H9 (cell line): ENCODE measurements at regions not wholly inside any gene's neighbourhood (a gene's known extent, or its start where the extent isn't known, plus 50 kb on each side); places are given as distances from the start of the nearest gene placed in this dataset.

ENCODE experiments used
- DNase-seq: peaks from one replicate; pipeline ENCODE4 v3.0.0-alpha.2; 2017
- H2AFZ ChIP-seq: one replicate; pipeline ENCODE4 v1.6.1; 2013; ENCODE audit warnings: mild to moderate bottlenecking, low read length, control low read depth, moderate library complexity
- H2AK5ac ChIP-seq: 2 replicates; pipeline ENCODE4 v1.6.1; 2013; ENCODE audit warnings: low read length, control low read depth, mixed read lengths; ENCODE audit not compliant: insufficient read length
- H2BK120ac ChIP-seq: one replicate; pipeline ENCODE4 v1.6.1; 2013; ENCODE audit warnings: low read depth, mild to moderate bottlenecking, low read length, control low read depth, inconsistent platforms; ENCODE audit not compliant: poor library complexity, severe bottlenecking
- H2BK12ac ChIP-seq: 2 replicates; pipeline ENCODE4 v1.6.1; 2013; ENCODE audit warnings: low read length, control low read depth, mixed read lengths, low read depth; ENCODE audit not compliant: insufficient read length
- H2BK15ac ChIP-seq: 2 replicates; pipeline ENCODE4 v1.6.1; 2013; ENCODE audit warnings: low read depth, low read length, control low read depth
- H2BK20ac ChIP-seq: one replicate; pipeline ENCODE4 v1.6.1; 2013; ENCODE audit warnings: low read depth, mild to moderate bottlenecking, low read length, control low read depth, inconsistent platforms; ENCODE audit not compliant: poor library complexity, severe bottlenecking
- H2BK5ac ChIP-seq: 2 replicates; pipeline ENCODE4 v1.6.1; 2013; ENCODE audit warnings: low read length, control low read depth, mixed read lengths; ENCODE audit not compliant: insufficient read length
- H3K14ac ChIP-seq: 2 replicates; pipeline ENCODE4 v1.6.1; 2013; ENCODE audit warnings: low read length, control low read depth; ENCODE audit not compliant: insufficient read depth
- H3K18ac ChIP-seq: 2 replicates; pipeline ENCODE4 v1.6.1; 2013; ENCODE audit warnings: low read depth, mild to moderate bottlenecking, mixed read lengths, low read length, control low read depth; ENCODE audit not compliant: insufficient read length
- H3K23ac ChIP-seq: 2 replicates; pipeline ENCODE4 v1.6.1; 2013; ENCODE audit warnings: low read length, control low read depth, mixed read lengths, low read depth; ENCODE audit not compliant: insufficient read length
- H3K23me2 ChIP-seq: 2 replicates; pipeline ENCODE4 v1.6.1; 2013; ENCODE audit warnings: low read depth, mild to moderate bottlenecking, mixed read lengths, low read length, control low read depth; ENCODE audit not compliant: insufficient read length, poor library complexity, severe bottlenecking
- H3K27ac ChIP-seq: 2 replicates; pipeline ENCODE4 v1.5.1; 2013; ENCODE audit warnings: low read length, control low read depth, mixed read lengths, low read depth; ENCODE audit not compliant: insufficient read length
- H3K27me3 ChIP-seq: 2 replicates; pipeline ENCODE4 v1.6.1; 2013; ENCODE audit warnings: low read length, control low read depth, inconsistent platforms; ENCODE audit not compliant: insufficient read depth
- H3K4ac ChIP-seq: 2 replicates; pipeline ENCODE4 v1.6.1; 2013; ENCODE audit warnings: low read depth, mild to moderate bottlenecking, control low read depth, inconsistent platforms, low read length, moderate library complexity
- H3K4me1 ChIP-seq: 2 replicates; pipeline ENCODE4 v1.6.1; 2013; ENCODE audit warnings: low read length, control low read depth, inconsistent platforms; ENCODE audit not compliant: insufficient read depth
- H3K4me2 ChIP-seq: 2 replicates; pipeline ENCODE4 v1.6.1; 2013; ENCODE audit warnings: low read length, control low read depth, mixed read lengths; ENCODE audit not compliant: insufficient read length, insufficient read depth
- H3K56ac ChIP-seq: 2 replicates; pipeline ENCODE4 v1.6.1; 2013; ENCODE audit warnings: low read depth, mild to moderate bottlenecking, mixed read lengths, low read length, control low read depth; ENCODE audit not compliant: insufficient read length
- H3K79me1 ChIP-seq: 2 replicates; pipeline ENCODE4 v1.6.1; 2013; ENCODE audit warnings: low read depth, mild to moderate bottlenecking, moderate library complexity, low read length, control low read depth, inconsistent platforms; ENCODE audit not compliant: insufficient read depth, poor library complexity, severe bottlenecking
- H3K79me2 ChIP-seq: 2 replicates; pipeline ENCODE4 v1.6.1; 2013; ENCODE audit warnings: low read length, control low read depth, inconsistent platforms; ENCODE audit not compliant: insufficient read depth
- H3K9ac ChIP-seq: 2 replicates; pipeline ENCODE4 v1.6.1; 2013; ENCODE audit warnings: low read length, control low read depth, mixed read lengths; ENCODE audit not compliant: insufficient read length; ENCODE audit errors: extremely low read depth
- H3K9me3 ChIP-seq: one replicate; pipeline ENCODE4 v1.6.1; 2013; ENCODE audit warnings: low read depth, low read length, inconsistent platforms; ENCODE audit not compliant: control insufficient read depth
- H3T11ph ChIP-seq: one replicate; pipeline ENCODE4 v1.6.1; 2013; ENCODE audit warnings: mild to moderate bottlenecking, low read length, control low read depth, inconsistent platforms
- H4K20me1 ChIP-seq: one replicate; pipeline ENCODE4 v1.6.1; 2013; ENCODE audit not compliant: control insufficient read depth, insufficient read length, insufficient read depth
- H4K5ac ChIP-seq: 2 replicates; pipeline ENCODE4 v1.6.1; 2013; ENCODE audit warnings: low read depth, mild to moderate bottlenecking, mixed read lengths, low read length, control low read depth; ENCODE audit not compliant: insufficient read length
- H4K8ac ChIP-seq: replicated peaks from 2 replicates; pipeline ENCODE4 v1.6.1; 2013; ENCODE audit warnings: low read length, control low read depth, mixed read lengths, low read depth; ENCODE audit not compliant: insufficient read length
- H4K91ac ChIP-seq: 2 replicates; pipeline ENCODE4 v1.6.1; 2013; ENCODE audit warnings: low read depth, mild to moderate bottlenecking, moderate library complexity, mixed read lengths, low read length, control low read depth; ENCODE audit not compliant: insufficient read length
- H3K27ac Mint-ChIP-seq, 3 experiments: 2 replicates in 2 of 3; 3 replicates in 1 of 3; pipeline ENCODE4 v1.8.0; 2020 to 2021; ENCODE audit warnings: mixed read lengths in 3 of 3, mild to moderate bottlenecking in 1 of 3, moderate library complexity in 1 of 3
- H3K27me3 Mint-ChIP-seq: 2 replicates; pipeline ENCODE4 v1.8.0; 2021; ENCODE audit warnings: low read depth, mild to moderate bottlenecking, moderate library complexity, mixed read lengths
- H3K36me3 Mint-ChIP-seq, 3 experiments: 2 replicates in 2 of 3; 3 replicates in 1 of 3; pipeline ENCODE4 v1.8.0; 2020 to 2021; ENCODE audit warnings: low read depth in 3 of 3, mixed read lengths in 3 of 3; ENCODE audit not compliant: insufficient read depth in 1 of 3
- H3K4me1 Mint-ChIP-seq, 2 experiments: 2 replicates each; pipeline ENCODE4 v1.8.0; 2020; ENCODE audit warnings: mixed read lengths in 2 of 2
- H3K4me3 Mint-ChIP-seq, 2 experiments: 2 replicates in 1 of 2; 3 replicates in 1 of 2; pipeline ENCODE4 v1.8.0; 2020 to 2021; ENCODE audit warnings: mild to moderate bottlenecking in 2 of 2, mixed read lengths in 2 of 2, moderate library complexity in 1 of 2
- H3K9me3 Mint-ChIP-seq, 2 experiments: 2 replicates in 1 of 2; 3 replicates in 1 of 2; pipeline ENCODE4 v1.8.0; 2020; ENCODE audit warnings: mild to moderate bottlenecking in 2 of 2, mixed read lengths in 2 of 2, moderate library complexity in 1 of 2
- CTCF ChIP-seq: fragments of 200-600 bp; sonication (generic); conservative IDR thresholded peaks from 3 replicates; pipeline ENCODE4 v1.8.0; 2021; ENCODE audit warnings: antibody characterized with exemption, mild to moderate bottlenecking
- WGBS: extraction: QIAGEN DNeasy Blood & Tissue Kit; methylation state at CpG from one replicate; pipeline ENCODE4 v1.1.7; 2013; ENCODE audit warnings: missing lambda C conversion rate, low lambda C conversion rate, mixed read lengths; ENCODE audit not compliant: insufficient read length; ENCODE audit errors: extremely low coverage; 5-methylcytosine and 5-hydroxymethylcytosine counted together

- no peaks in the 10 kb centered on the region for H3K23me2 ChIP-seq
- Mint-ChIP-seq H3K4me1 (no peaks in the 10 kb centered on the region; a peak in 1 of 4 replicates), H3K36me3 (no peaks in the 10 kb centered on the region), H3K9me3 (no peaks in the 10 kb centered on the region), H3K27ac (no peak overlapping the region), H3K4me3 (no peak overlapping the region), H3K27me3 (no peaks in the 10 kb centered on the region)
- H3K14ac ChIP-seq, result no peak overlapping the region
- no peak overlapping the region for H2AFZ ChIP-seq
- no peaks in the 10 kb centered on the region for H3K79me2 ChIP-seq
- H2BK5ac ChIP-seq, result no peak overlapping the region
- WGBS, result no CpG with 5 or more reads among the region's 1 CpG
- no peak overlapping the region for H2AK5ac ChIP-seq
- no peak overlapping the region for H3K18ac ChIP-seq
- H3K9me3 ChIP-seq, result no peaks in the 10 kb centered on the region
- no peak overlapping the region for H4K91ac ChIP-seq
- no peak overlapping the region for H3K23ac ChIP-seq
- no peaks in the 10 kb centered on the region for H3K79me1 ChIP-seq
- no peak overlapping the region for H2BK12ac ChIP-seq
- H4K5ac ChIP-seq, result no peak overlapping the region
- no peak overlapping the region for H2BK120ac ChIP-seq
- H4K20me1 ChIP-seq, result no peaks in the 10 kb centered on the region
- no peak overlapping the region for H2BK20ac ChIP-seq
- H3K4me1 ChIP-seq, result no peaks in the 10 kb centered on the region
- no peak for DNase-seq
- H3K56ac ChIP-seq, result no peak overlapping the region
- H3K4me2 ChIP-seq, result no peak overlapping the region
- no peak for TF ChIP-seq CTCF
- H3K4ac ChIP-seq, result no peak overlapping the region
- no peaks in the 10 kb centered on the region for H3K27me3 ChIP-seq
- no peak overlapping the region for H4K8ac ChIP-seq
- no peak overlapping the region for H3K9ac ChIP-seq
- no peak overlapping the region for H3K27ac ChIP-seq
- no peak overlapping the region for H3T11ph ChIP-seq
- no peak overlapping the region for H2BK15ac ChIP-seq
Measured at GRCh38 chr2:228239207-228239906, 57.9 kb upstream of the SPHKAP start.
